ENCODE measurements at regions not wholly inside any gene's neighbourhood (a gene's known extent, or its start where the extent isn't known, plus 50 kb on each side); places are given as distances from the start of the nearest gene placed in this dataset.

DNA sequence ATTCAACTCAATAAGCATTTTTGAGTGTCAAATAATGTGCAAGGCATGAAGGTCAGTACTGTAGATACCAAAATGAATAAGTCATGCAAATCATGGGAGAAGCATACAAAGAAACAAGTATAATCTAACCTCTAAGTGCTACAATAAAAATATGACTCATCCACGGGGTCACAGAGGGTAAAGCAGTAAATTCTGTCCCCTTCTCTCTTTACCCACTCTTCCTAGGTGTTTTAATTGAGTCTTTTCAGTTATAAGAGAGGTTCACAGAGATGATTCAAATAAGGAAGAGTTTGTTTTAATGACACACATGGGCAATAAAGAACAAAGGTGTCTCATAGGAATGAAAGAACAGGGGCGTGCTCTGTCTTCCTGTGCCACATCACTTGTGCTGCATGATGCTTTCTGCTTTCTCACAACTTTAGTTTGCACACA lies 71.5 kb upstream of the DAAM1 start:
- no peak overlapping the region for H2BK15ac ChIP-seq (ENCODE audit: low read depth, low read length)
- H4K20me1 ChIP-seq (ENCODE audit: control insufficient read depth, insufficient read depth, insufficient read length) = no peaks in the 10 kb centered on the region
- H3K79me2 ChIP-seq (ENCODE audit: insufficient read depth, low read length) = no peaks in the 10 kb centered on the region
- H3K4ac ChIP-seq (ENCODE audit: low read depth, low read length) = no peak overlapping the region
- no peak overlapping the region for H3K9ac ChIP-seq (ENCODE audit: extremely low read depth, insufficient read length, low read length)
- H3K14ac ChIP-seq (ENCODE audit: insufficient read depth, low read length) = no peak overlapping the region
- H4K8ac ChIP-seq (replicated peaks; ENCODE audit: insufficient read length, low read depth, low read length) = no peak overlapping the region
- DNase-seq = no peak
- H3K27ac ChIP-seq (ENCODE audit: insufficient read length, low read depth, low read length) = no peak overlapping the region
- no peak overlapping the region for H3K27ac Mint-ChIP-seq
- H2BK5ac ChIP-seq (ENCODE audit: insufficient read length, low read length) = no peak overlapping the region
- H4K91ac ChIP-seq (ENCODE audit: insufficient read length, low read depth, low read length) = no peak overlapping the region
- no peaks in the 10 kb centered on the region; the same call in 1 of the 2 replicates for H3K27me3 Mint-ChIP-seq (ENCODE audit: low read depth)
- no peak overlapping the region for H3K18ac ChIP-seq (ENCODE audit: insufficient read length, low read depth, low read length)
- H3K9me3 Mint-ChIP-seq = no peaks in the 10 kb centered on the region
- H3K23me2 ChIP-seq (ENCODE audit: insufficient read length, low read depth, low read length, poor library complexity, severe bottlenecking) = no peaks in the 10 kb centered on the region
- no peaks in the 10 kb centered on the region for H3K36me3 Mint-ChIP-seq (ENCODE audit: insufficient read depth in 1 of 3, low read depth in 3 of 3)
- no peaks in the 10 kb centered on the region for H3K4me1 Mint-ChIP-seq
- no peaks in the 10 kb centered on the region for H3K27me3 ChIP-seq (ENCODE audit: insufficient read depth, low read length)
- no peak overlapping the region for H3K4me3 Mint-ChIP-seq
- TF ChIP-seq, protein P1, sequence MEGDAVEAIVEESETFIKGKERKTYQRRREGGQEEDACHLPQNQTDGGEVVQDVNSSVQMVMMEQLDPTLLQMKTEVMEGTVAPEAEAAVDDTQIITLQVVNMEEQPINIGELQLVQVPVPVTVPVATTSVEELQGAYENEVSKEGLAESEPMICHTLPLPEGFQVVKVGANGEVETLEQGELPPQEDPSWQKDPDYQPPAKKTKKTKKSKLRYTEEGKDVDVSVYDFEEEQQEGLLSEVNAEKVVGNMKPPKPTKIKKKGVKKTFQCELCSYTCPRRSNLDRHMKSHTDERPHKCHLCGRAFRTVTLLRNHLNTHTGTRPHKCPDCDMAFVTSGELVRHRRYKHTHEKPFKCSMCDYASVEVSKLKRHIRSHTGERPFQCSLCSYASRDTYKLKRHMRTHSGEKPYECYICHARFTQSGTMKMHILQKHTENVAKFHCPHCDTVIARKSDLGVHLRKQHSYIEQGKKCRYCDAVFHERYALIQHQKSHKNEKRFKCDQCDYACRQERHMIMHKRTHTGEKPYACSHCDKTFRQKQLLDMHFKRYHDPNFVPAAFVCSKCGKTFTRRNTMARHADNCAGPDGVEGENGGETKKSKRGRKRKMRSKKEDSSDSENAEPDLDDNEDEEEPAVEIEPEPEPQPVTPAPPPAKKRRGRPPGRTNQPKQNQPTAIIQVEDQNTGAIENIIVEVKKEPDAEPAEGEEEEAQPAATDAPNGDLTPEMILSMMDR (conservative IDR thresholded peaks at IDR 0.05) = no peak
- no peak overlapping the region for H2BK120ac ChIP-seq (ENCODE audit: low read depth, low read length, poor library complexity, severe bottlenecking)
- H4K5ac ChIP-seq (ENCODE audit: insufficient read length, low read depth, low read length) = no peak overlapping the region
- H2BK20ac ChIP-seq (ENCODE audit: low read depth, low read length, poor library complexity, severe bottlenecking) = no peak overlapping the region
- no peaks in the 10 kb centered on the region for H3K79me1 ChIP-seq (ENCODE audit: insufficient read depth, low read depth, low read length, poor library complexity, severe bottlenecking)
- no peak overlapping the region for H2AK5ac ChIP-seq (ENCODE audit: insufficient read length, low read length)
- no peak overlapping the region for H3K4me2 ChIP-seq (ENCODE audit: insufficient read depth, insufficient read length, low read length)
- H2BK12ac ChIP-seq (ENCODE audit: insufficient read length, low read depth, low read length) = no peak overlapping the region
- H3K4me1 ChIP-seq (ENCODE audit: insufficient read depth, low read length) = no peaks in the 10 kb centered on the region
- H2AFZ ChIP-seq (ENCODE audit: low read length) = no peak overlapping the region
- no CpG with 5 or more reads among the region's 2 CpGs for WGBS (ENCODE audit: extremely low coverage, insufficient read length, low lambda C conversion rate)
- H3K56ac ChIP-seq (ENCODE audit: insufficient read length, low read depth, low read length) = no peak overlapping the region
- no peaks in the 10 kb centered on the region for H3K9me3 ChIP-seq (ENCODE audit: control insufficient read depth, low read depth, low read length)
- H3T11ph ChIP-seq (ENCODE audit: low read length) = no peak overlapping the region
- no peak overlapping the region for H3K23ac ChIP-seq (ENCODE audit: insufficient read length, low read depth, low read length)
